GM23338 (cell line): ENCODE measurements at regions not wholly inside any gene's neighbourhood (a gene's known extent, or its start where the extent isn't known, plus 50 kb on each side); places are given as distances from the start of the nearest gene placed in this dataset.

Experiments used
- ATAC-seq: fragments of 200-7000 bp; cut with Tn5 transposase; 3 replicates; pipeline ENCODE4 v1.9.1; 2020
- DNase-seq: peaks from one replicate; pipeline ENCODE4 v3.0.0-alpha.2; 2015; ENCODE audit warnings: low spot score
- H2AFZ ChIP-seq: fragments of 200-600 bp; sonication (generic); 2 replicates; pipeline ENCODE4 v1.8.0; 2016; ENCODE audit warnings: antibody characterized with exemption, mild to moderate bottlenecking, moderate library complexity
- H3F3A ChIP-seq: fragments of 200-600 bp; sonication (generic); replicated peaks from 2 replicates; pipeline ENCODE4 v1.8.0; 2017; ENCODE audit warnings: antibody characterized with exemption, mixed run types, low read depth
- H3K27ac ChIP-seq: fragments of 200-600 bp; sonication (generic); 2 replicates; pipeline ENCODE4 v1.6.1; 2016; ENCODE audit warnings: low read depth
- H3K27me3 ChIP-seq: fragments of 200-600 bp; sonication (generic); 2 replicates; pipeline ENCODE4 v1.8.0; 2016; ENCODE audit warnings: mild to moderate bottlenecking, mixed run types, moderate library complexity; ENCODE audit not compliant: insufficient read depth
- H3K36me3 ChIP-seq: fragments of 200-600 bp; sonication (generic); 2 replicates; pipeline ENCODE4 v1.8.0; 2016; ENCODE audit warnings: mild to moderate bottlenecking; ENCODE audit not compliant: insufficient read depth
- H3K4me1 ChIP-seq: fragments of 200-600 bp; sonication (generic); 2 replicates; pipeline ENCODE4 v1.8.0; 2016; ENCODE audit warnings: mild to moderate bottlenecking, moderate library complexity; ENCODE audit not compliant: insufficient read depth
- H3K4me2 ChIP-seq: fragments of 200-600 bp; sonication (generic); 2 replicates; pipeline ENCODE4 v1.7.1; 2017; ENCODE audit warnings: mixed run types
- H3K4me3 ChIP-seq: fragments of 200-600 bp; sonication (generic); 2 replicates; pipeline ENCODE4 v1.6.1; 2016; ENCODE audit warnings: mixed run types
- H3K79me2 ChIP-seq: fragments of 200-600 bp; sonication (generic); replicated peaks from 2 replicates; pipeline ENCODE4 v1.8.0; 2017; ENCODE audit warnings: mild to moderate bottlenecking; ENCODE audit not compliant: insufficient read depth
- H3K9me2 ChIP-seq: fragments of 200-600 bp; sonication (generic); 2 replicates; pipeline ENCODE4 v1.8.0; 2017; ENCODE audit not compliant: insufficient read depth
- H4K20me1 ChIP-seq: fragments of 200-600 bp; sonication (generic); replicated peaks from 2 replicates; pipeline ENCODE4 v1.8.0; 2017; ENCODE audit warnings: mild to moderate bottlenecking; ENCODE audit not compliant: insufficient read depth
- H3K27ac Mint-ChIP-seq: 2 replicates; pipeline ENCODE4 v1.8.0; 2020; ENCODE audit warnings: inconsistent platforms, mild to moderate bottlenecking, moderate library complexity, mixed read lengths
- H3K27me3 Mint-ChIP-seq: 3 replicates; pipeline ENCODE4 v1.8.0; 2022; ENCODE audit warnings: low read depth, mild to moderate bottlenecking, moderate library complexity, mixed read lengths, inconsistent platforms; ENCODE audit not compliant: insufficient read depth, poor library complexity
- H3K36me3 Mint-ChIP-seq: 3 replicates; pipeline ENCODE4 v1.8.0; 2021; ENCODE audit warnings: low read depth, mild to moderate bottlenecking, inconsistent platforms, moderate library complexity, mixed read lengths
- H3K4me1 Mint-ChIP-seq: 3 replicates; pipeline ENCODE4 v1.8.0; 2020; ENCODE audit warnings: mild to moderate bottlenecking, inconsistent platforms, mixed read lengths
- H3K4me3 Mint-ChIP-seq: 3 replicates; pipeline ENCODE4 v1.8.0; 2021; ENCODE audit warnings: moderate library complexity, mild to moderate bottlenecking, inconsistent platforms, mixed read lengths
- H3K9me3 Mint-ChIP-seq: 3 replicates; pipeline ENCODE4 v1.8.0; 2020; ENCODE audit warnings: moderate library complexity, mild to moderate bottlenecking, inconsistent platforms, mixed read lengths
- CREB1 ChIP-seq: fragments of 250-450 bp; sonication (Bioruptor Pico); IDR thresholded peaks from 2 replicates; pipeline ENCODE4 v1.5.0; 2020; ENCODE audit warnings: low read depth, mild to moderate bottlenecking, moderate library complexity
- CTCF ChIP-seq, 2 experiments: fragments of 200-600 bp in 1 of 2; sonication (generic) in 1 of 2; conservative IDR thresholded peaks; 2 replicates each; pipeline versions ENCODE4 v1.5.1 to v1.6.1; 2016 to 2017; ENCODE audit warnings: antibody characterized with exemption in 2 of 2, low read depth in 2 of 2, mild to moderate bottlenecking in 2 of 2, moderate library complexity in 1 of 2
- ETS1 ChIP-seq: IDR thresholded peaks from 2 replicates; pipeline ENCODE4 v1.6.1; 2016; ENCODE audit warnings: antibody characterized with exemption
- EZH2 ChIP-seq: fragments of 200-600 bp; sonication (generic); IDR thresholded peaks from one replicate; pipeline ENCODE4 v1.8.0; 2017; ENCODE audit warnings: antibody characterized with exemption, mild to moderate bottlenecking, low read depth; ENCODE audit not compliant: unreplicated experiment
- EZH2phosphoT487 ChIP-seq: fragments of 200-600 bp; sonication (generic); IDR thresholded peaks from one replicate; pipeline ENCODE4 v1.8.1; 2018; ENCODE audit warnings: antibody characterized with exemption; ENCODE audit not compliant: unreplicated experiment
- NANOG ChIP-seq: IDR thresholded peaks from 2 replicates; pipeline ENCODE4 v1.6.1; 2016; ENCODE audit warnings: antibody characterized with exemption, borderline replicate concordance
- POLR2AphosphoS5 ChIP-seq: IDR thresholded peaks from 2 replicates; pipeline ENCODE4 v1.6.1; 2016; ENCODE audit warnings: antibody characterized with exemption, low read depth
- STAT1 ChIP-seq: IDR thresholded peaks from one replicate; pipeline ENCODE4 v1.6.1; 2016; ENCODE audit warnings: antibody characterized with exemption; ENCODE audit not compliant: unreplicated experiment
- ZNF331 ChIP-seq: fragments of 250-450 bp; sonication (Bioruptor Pico); IDR thresholded peaks from 2 replicates; pipeline ENCODE4 v1.5.0; 2020; ENCODE audit warnings: low read depth, mild to moderate bottlenecking, moderate library complexity

- H3K36me3 Mint-ChIP-seq = peaks cover 3% of the 10 kb centered on the region; the same call in 1 of the 3 replicates
Measured at GRCh38 chr16:87054856-87055255, 262.3 kb downstream of the C16orf95 start.

GRCh38 chr16:87056083-87056482 is 261.1 kb downstream of the C16orf95 start:
- Histone ChIP-seq H3K9me2 (no peaks in the 10 kb centered on the region), H3K4me1 (no peaks in the 10 kb centered on the region), H3K4me3 (no peak overlapping the region), H3F3A (no peaks in the 10 kb centered on the region), H3K36me3 (no peaks in the 10 kb centered on the region), H3K27ac (no peak overlapping the region), H3K27me3 (no peaks in the 10 kb centered on the region), H3K79me2 (no peaks in the 10 kb centered on the region), H3K4me2 (no peak overlapping the region), H4K20me1 (no peaks in the 10 kb centered on the region), H2AFZ (no peak overlapping the region)
- Mint-ChIP-seq H3K27ac (no peak overlapping the region), H3K4me1 (peaks cover 5% of the 10 kb centered on the region), H3K36me3 (peaks cover 3% of the 10 kb centered on the region; the same call in 1 of the 3 replicates), H3K4me3 (no peak overlapping the region), H3K9me3 (peaks cover 14% of the 10 kb centered on the region), H3K27me3 (peaks cover 6% of the 10 kb centered on the region)
- DNase-seq (no peak), ATAC-seq (no peak)
- TF ChIP-seq EZH2phosphoT487 (no peak), CTCF (conservative IDR thresholded peaks at IDR 0.05; ENCODE audit: low read depth in 2 of 2) (peak in 1 of 2 experiments; percentile 39; a peak in 2 of 4 replicates), POLR2AphosphoS5 (no peak), CREB1 (CRISPR knock-in tag) (no peak)

More at GRCh38 chr16:87054856-87055255, 262.3 kb downstream of the C16orf95 start:
- no peak overlapping the region for H3K27ac Mint-ChIP-seq
- TF ChIP-seq POLR2AphosphoS5 = no peak
- no peak for TF ChIP-seq ETS1
- TF ChIP-seq EZH2 = no peak
- no peak for TF ChIP-seq STAT1
- TF ChIP-seq ZNF331 = no peak
- DNase-seq = no peak
- H3K9me3 Mint-ChIP-seq = peaks cover 14% of the 10 kb centered on the region
- peaks cover 6% of the 10 kb centered on the region for H3K27me3 Mint-ChIP-seq
- no peak overlapping the region for H3K27ac ChIP-seq
- H3K4me2 ChIP-seq = no peak overlapping the region
- H3K79me2 ChIP-seq = no peaks in the 10 kb centered on the region
- no peak overlapping the region for H3K4me3 Mint-ChIP-seq
- H3K27me3 ChIP-seq = no peaks in the 10 kb centered on the region
- no peak overlapping the region for H2AFZ ChIP-seq
- no peaks in the 10 kb centered on the region for H3F3A ChIP-seq
- H3K4me1 ChIP-seq = no peaks in the 10 kb centered on the region
- H3K36me3 ChIP-seq = no peaks in the 10 kb centered on the region; the same call in 1 of the 2 replicates
- H3K4me3 ChIP-seq = no peak overlapping the region
- H3K4me1 Mint-ChIP-seq = no peaks in the 10 kb centered on the region; the same call in 2 of the 3 replicates
- no peaks in the 10 kb centered on the region for H4K20me1 ChIP-seq
- ATAC-seq = no peak
- H3K9me2 ChIP-seq = no peaks in the 10 kb centered on the region

- no peaks in the 10 kb centered on the region for H4K20me1 ChIP-seq
- Mint-ChIP-seq H3K27ac (no peak overlapping the region), H3K4me3 (no peak overlapping the region), H3K36me3 (peaks cover 3% of the 10 kb centered on the region; the same call in 1 of the 3 replicates), H3K9me3 (peaks cover 14% of the 10 kb centered on the region), H3K4me1 (peaks cover 5% of the 10 kb centered on the region), H3K27me3 (peaks cover 6% of the 10 kb centered on the region)
- H3K36me3 ChIP-seq = no peaks in the 10 kb centered on the region
- no peak overlapping the region; the same call in 1 of the 2 replicates for H2AFZ ChIP-seq
- no peak overlapping the region for H3K4me2 ChIP-seq
- H3K79me2 ChIP-seq = no peaks in the 10 kb centered on the region
- H3K4me3 ChIP-seq = no peak overlapping the region
- ATAC-seq = peak; percentile 10
- H3K27me3 ChIP-seq = no peaks in the 10 kb centered on the region
- H3K27ac ChIP-seq = no peak overlapping the region
- no peak for DNase-seq
- H3K9me2 ChIP-seq = no peaks in the 10 kb centered on the region
- no peaks in the 10 kb centered on the region for H3K4me1 ChIP-seq
- H3F3A ChIP-seq = no peaks in the 10 kb centered on the region
- TF ChIP-seq NANOG (no peak), CTCF (conservative IDR thresholded peaks at IDR 0.05; ENCODE audit: low read depth in 2 of 2) (no peak)
Measured at GRCh38 chr16:87056551-87056950, 260.6 kb downstream of the C16orf95 start.
